CD4-positive, alpha-beta T cell (primary cell): ENCODE measurements at regions not wholly inside any gene's neighbourhood (a gene's known extent, or its start where the extent isn't known, plus 50 kb on each side); places are given as distances from the start of the nearest gene placed in this dataset.

Experiments
- ATAC-seq: fragments of 200-7000 bp; cut with Tn5 transposase; one replicate; pipeline ENCODE4 v1.10.0; 2022; ENCODE audit warnings: mild to moderate bottlenecking; ENCODE audit not compliant: poor library complexity
- CTCF ChIA-PET: fragments of 350-600 bp; sonication (Branson Sonifier 250); formaldehyde crosslinking; loops from one replicate; lab custom pipeline; 2021; ENCODE audit warnings: antibody characterized with exemption, inconsistent platforms; lab: Charles Lee
- POLR2A ChIA-PET: fragments of 350-600 bp; sonication (Branson Sonifier 250); formaldehyde crosslinking; loops from one replicate; lab custom pipeline; 2021; ENCODE audit warnings: antibody characterized with exemption, inconsistent platforms; lab: Charles Lee
- DNase-seq, 14 experiments: peaks; one replicate each; pipeline ENCODE4 v3.0.0-alpha.2; 2013 to 2020; ENCODE audit warnings: mixed read lengths in 2 of 14
- H3K27ac ChIP-seq, 2 donors: one replicate each; pipeline versions ENCODE4 v1.5.1 to v1.7.0; 2013; ENCODE audit warnings: low read length in 2 of 2, low read depth in 1 of 2, mild to moderate bottlenecking in 1 of 2
- H3K27me3 ChIP-seq, 2 experiments: 1 replicate in 1 of 2; 2 replicates in 1 of 2; pipeline versions ENCODE4 v1.6.1 to v1.7.0; 2013; ENCODE audit warnings: low read length in 2 of 2, control low read depth in 1 of 2, mild to moderate bottlenecking in 1 of 2, moderate library complexity in 1 of 2; ENCODE audit not compliant: insufficient read depth in 2 of 2, control insufficient read depth in 1 of 2
- H3K36me3 ChIP-seq: one replicate; pipeline ENCODE4 v1.6.1; 2013; ENCODE audit warnings: low read length, control low read depth; ENCODE audit not compliant: insufficient read depth
- H3K4me1 ChIP-seq: one replicate; pipeline ENCODE4 v1.6.1; 2013; ENCODE audit warnings: low read length, control low read depth; ENCODE audit not compliant: insufficient read depth
- H3K4me3 ChIP-seq: one replicate; pipeline ENCODE4 v1.5.1; 2013; ENCODE audit warnings: mild to moderate bottlenecking, low read length, moderate library complexity
- H3K9me3 ChIP-seq, 2 experiments: 1 replicate in 1 of 2; 2 replicates in 1 of 2; pipeline versions ENCODE4 v1.6.1 to v1.7.0; 2013; ENCODE audit warnings: low read length in 2 of 2, mild to moderate bottlenecking in 2 of 2, control low read depth in 1 of 2, moderate library complexity in 1 of 2; ENCODE audit not compliant: control insufficient read depth in 1 of 2, insufficient read depth in 1 of 2
- H3K27ac Mint-ChIP-seq: one replicate; pipeline ENCODE4 v1.8.0; 2020; ENCODE audit warnings: mixed read lengths
- H3K27me3 Mint-ChIP-seq: one replicate; pipeline ENCODE4 v1.8.0; 2021; ENCODE audit warnings: mixed read lengths
- H3K36me3 Mint-ChIP-seq: one replicate; pipeline ENCODE4 v1.8.0; 2021; ENCODE audit warnings: low read depth, mixed read lengths
- H3K4me1 Mint-ChIP-seq: one replicate; pipeline ENCODE4 v1.8.0; 2021; ENCODE audit warnings: low read depth, mixed read lengths
- H3K4me3 Mint-ChIP-seq: one replicate; pipeline ENCODE4 v1.8.0; 2020; ENCODE audit warnings: mild to moderate bottlenecking, mixed read lengths
- H3K9me3 Mint-ChIP-seq: one replicate; pipeline ENCODE4 v1.8.0; 2020; ENCODE audit warnings: mixed read lengths
- intact Hi-C, 2 experiments: fragments of 100-400 bp; cut with DNase I in 1 of 2; cut with micrococcal nuclease in 1 of 2; formaldehyde crosslinking; loops; one replicate each; pipeline versions ENCODE4 v1.15.1 to v1.9.0; 2023 to 2025; cut with DNase I, micrococcal nuclease
- TF ChIP-seq, protein P1 (sequence below): fragments of 200-600 bp; IDR thresholded peaks from one replicate; pipeline ENCODE4 v1.8.0; 2022; ENCODE audit warnings: antibody characterized with exemption, mild to moderate bottlenecking

DNA sequence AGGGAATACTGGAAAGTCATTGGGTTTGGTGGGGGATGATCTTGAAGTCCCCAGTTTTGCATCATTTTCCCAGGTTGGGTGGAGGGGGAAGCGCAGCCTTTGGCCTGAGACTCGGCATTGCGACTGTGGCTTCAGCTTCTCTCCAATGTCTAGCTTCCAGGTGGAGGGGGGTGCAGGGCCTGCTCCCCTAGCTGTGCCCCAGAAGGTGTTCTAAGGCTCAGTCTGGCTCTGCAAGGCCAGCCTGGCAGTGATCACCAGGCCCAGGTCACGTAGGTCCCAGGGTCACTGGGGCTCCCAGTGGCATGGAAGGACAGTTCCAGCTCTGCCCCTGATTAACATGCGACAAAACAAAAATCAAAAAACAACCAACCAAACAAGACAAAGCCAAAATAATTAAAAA, 56.9 kb upstream of the HAAO start:
- Histone ChIP-seq H3K27me3 (no peaks in the 10 kb centered on the region), H3K4me1 (no peaks in the 10 kb centered on the region), H3K27ac (no peak overlapping the region), H3K9me3 (no peaks in the 10 kb centered on the region), H3K36me3 (no peaks in the 10 kb centered on the region), H3K4me3 (no peak overlapping the region)
- H3K9me3 Mint-ChIP-seq: no peaks in the 10 kb centered on the region
- no peak for ATAC-seq
- no peak overlapping the region for H3K27ac Mint-ChIP-seq
- no peaks in the 10 kb centered on the region for H3K36me3 Mint-ChIP-seq
- H3K4me1 Mint-ChIP-seq: no peaks in the 10 kb centered on the region
- TF ChIP-seq, protein P1, sequence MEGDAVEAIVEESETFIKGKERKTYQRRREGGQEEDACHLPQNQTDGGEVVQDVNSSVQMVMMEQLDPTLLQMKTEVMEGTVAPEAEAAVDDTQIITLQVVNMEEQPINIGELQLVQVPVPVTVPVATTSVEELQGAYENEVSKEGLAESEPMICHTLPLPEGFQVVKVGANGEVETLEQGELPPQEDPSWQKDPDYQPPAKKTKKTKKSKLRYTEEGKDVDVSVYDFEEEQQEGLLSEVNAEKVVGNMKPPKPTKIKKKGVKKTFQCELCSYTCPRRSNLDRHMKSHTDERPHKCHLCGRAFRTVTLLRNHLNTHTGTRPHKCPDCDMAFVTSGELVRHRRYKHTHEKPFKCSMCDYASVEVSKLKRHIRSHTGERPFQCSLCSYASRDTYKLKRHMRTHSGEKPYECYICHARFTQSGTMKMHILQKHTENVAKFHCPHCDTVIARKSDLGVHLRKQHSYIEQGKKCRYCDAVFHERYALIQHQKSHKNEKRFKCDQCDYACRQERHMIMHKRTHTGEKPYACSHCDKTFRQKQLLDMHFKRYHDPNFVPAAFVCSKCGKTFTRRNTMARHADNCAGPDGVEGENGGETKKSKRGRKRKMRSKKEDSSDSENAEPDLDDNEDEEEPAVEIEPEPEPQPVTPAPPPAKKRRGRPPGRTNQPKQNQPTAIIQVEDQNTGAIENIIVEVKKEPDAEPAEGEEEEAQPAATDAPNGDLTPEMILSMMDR: no peak
- ChIA-PET POLR2A (no interaction called here), CTCF (no interaction called here)
- no peak for DNase-seq
- H3K4me3 Mint-ChIP-seq: no peak overlapping the region
- no peaks in the 10 kb centered on the region for H3K27me3 Mint-ChIP-seq
- intact Hi-C loops: no loop called here

DNA sequence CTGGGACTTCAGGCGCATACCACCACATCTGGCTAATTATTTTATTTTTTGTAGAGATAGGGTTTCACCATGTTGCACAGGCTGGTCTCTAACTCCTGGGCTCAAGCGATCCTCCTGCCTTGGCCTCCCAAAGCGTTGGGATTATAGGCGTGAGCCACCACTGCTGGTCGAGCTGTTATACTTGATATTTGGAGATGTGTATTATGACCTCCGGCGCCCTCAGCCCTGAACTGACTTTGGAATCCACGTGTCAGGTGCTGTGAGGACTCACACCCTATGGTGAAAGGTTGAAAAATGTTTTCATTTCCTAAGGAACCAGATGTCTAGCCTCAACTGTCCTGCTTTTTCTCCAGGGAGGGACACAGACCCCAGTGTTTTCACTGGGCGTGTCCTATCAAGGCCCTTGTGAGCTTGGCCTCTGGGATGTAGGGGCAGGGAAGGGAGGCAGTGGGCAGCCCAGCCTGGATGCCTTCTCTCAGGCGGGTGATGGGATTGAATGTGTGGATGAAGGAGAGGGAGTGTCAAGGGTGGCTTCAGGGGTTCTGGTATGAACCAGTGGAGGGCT, 56.4 kb upstream of the HAAO start:
- no peak overlapping the region for H3K4me3 Mint-ChIP-seq
- Histone ChIP-seq H3K27ac (no peak overlapping the region), H3K4me1 (no peaks in the 10 kb centered on the region), H3K27me3 (no peaks in the 10 kb centered on the region), H3K36me3 (no peaks in the 10 kb centered on the region), H3K4me3 (no peak overlapping the region), H3K9me3 (no peaks in the 10 kb centered on the region)
- H3K27me3 Mint-ChIP-seq: no peaks in the 10 kb centered on the region
- no peaks in the 10 kb centered on the region for H3K36me3 Mint-ChIP-seq
- H3K27ac Mint-ChIP-seq: no peak overlapping the region
- no peaks in the 10 kb centered on the region for H3K4me1 Mint-ChIP-seq
- POLR2A ChIA-PET: no interaction called here
- TF ChIP-seq, protein P1: no peak
- ATAC-seq (no peak), DNase-seq (no peak)
- H3K9me3 Mint-ChIP-seq: no peaks in the 10 kb centered on the region
- intact Hi-C loops: no loop called here
- CTCF ChIA-PET: no interaction called here

DNA sequence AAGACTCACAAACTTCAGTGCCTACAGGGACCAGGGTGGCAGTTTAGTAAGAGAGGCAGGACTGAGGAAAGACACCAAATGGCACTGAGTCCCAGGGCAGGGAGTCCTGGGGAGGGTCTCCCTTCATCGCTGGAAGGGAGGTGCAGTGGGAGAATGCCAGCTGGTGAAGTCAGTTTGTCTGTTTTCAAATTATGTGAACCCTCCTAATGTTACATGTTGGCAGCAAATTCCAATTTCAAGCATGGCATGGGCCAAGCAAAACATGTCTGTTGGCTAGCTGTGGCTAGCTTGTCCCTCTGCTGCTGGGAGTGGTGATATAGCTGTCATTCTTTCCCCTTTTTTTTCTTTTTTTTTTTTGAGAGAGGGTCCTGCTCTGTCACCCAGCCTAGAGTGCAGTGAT, 55.9 kb upstream of the HAAO start:
- POLR2A ChIA-PET: no interaction called here
- intact Hi-C loops: no loop called here
- Mint-ChIP-seq H3K9me3 (no peaks in the 10 kb centered on the region), H3K36me3 (no peaks in the 10 kb centered on the region), H3K4me3 (no peak overlapping the region), H3K4me1 (no peaks in the 10 kb centered on the region), H3K27ac (no peak overlapping the region), H3K27me3 (no peaks in the 10 kb centered on the region)
- no peaks in the 10 kb centered on the region for H3K4me1 ChIP-seq
- no peak for DNase-seq
- H3K27me3 ChIP-seq: no peaks in the 10 kb centered on the region
- CTCF ChIA-PET: no interaction called here
- H3K36me3 ChIP-seq: no peaks in the 10 kb centered on the region
- TF ChIP-seq, protein P1: no peak
- H3K4me3 ChIP-seq: no peak overlapping the region
- no peak overlapping the region for H3K27ac ChIP-seq
- no peaks in the 10 kb centered on the region for H3K9me3 ChIP-seq
- ATAC-seq: no peak
